ENCODE measurements at regions not wholly inside any gene's neighbourhood (a gene's known extent, or its start where the extent isn't known, plus 50 kb on each side); places are given as distances from the start of the nearest gene placed in this dataset.

DNA sequence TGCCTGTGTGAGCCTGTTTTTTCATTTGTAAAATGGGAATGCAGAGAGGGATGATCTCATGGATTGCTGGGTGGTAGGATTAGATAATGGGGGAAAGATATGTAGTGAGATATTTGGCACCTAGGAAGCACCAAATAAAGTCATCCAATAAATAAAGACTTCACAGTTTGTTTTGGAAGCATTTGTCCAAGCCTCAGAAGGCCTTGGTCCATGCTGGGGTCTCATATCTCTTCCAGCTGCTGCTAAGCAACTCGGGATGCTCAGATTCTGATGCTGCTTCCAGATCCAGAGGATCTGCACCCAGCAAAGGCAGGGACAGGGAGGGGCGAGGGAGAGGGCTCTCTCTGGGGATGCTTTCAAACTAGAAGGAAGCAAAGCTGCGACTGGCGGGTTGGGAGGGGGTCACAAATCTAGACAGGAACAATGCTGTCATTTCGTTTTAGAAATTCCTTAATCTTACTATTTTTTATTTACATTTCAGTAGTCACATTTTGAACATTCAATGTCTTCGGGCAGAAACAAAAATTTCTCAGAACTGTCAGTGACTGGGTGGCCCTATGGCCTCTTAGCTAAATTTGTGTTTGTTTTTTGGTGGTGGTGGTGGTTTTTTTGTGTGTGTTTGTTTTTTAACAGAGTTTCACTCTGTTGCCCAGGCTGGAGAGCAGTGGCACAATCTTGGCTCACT is 114.9 kb upstream of the CDH5 start:
- H3K4me3 ChIP-seq (ENCODE audit: low read depth, low read length): no peak overlapping the region
- FAIRE-seq (no peak), DNase-seq (ENCODE audit: low read depth) (no peak)
- no peaks in the 10 kb centered on the region for H3K36me3 ChIP-seq (ENCODE audit: control insufficient read depth, insufficient read depth, low read length)
- no peak for TF ChIP-seq CTCF (IDR thresholded peaks at IDR 0.05; ENCODE audit: insufficient read depth, low read length, severe bottlenecking)
- H3K27me3 ChIP-seq (ENCODE audit: control insufficient read depth, insufficient read depth, low read length): no peaks in the 10 kb centered on the region

DNA sequence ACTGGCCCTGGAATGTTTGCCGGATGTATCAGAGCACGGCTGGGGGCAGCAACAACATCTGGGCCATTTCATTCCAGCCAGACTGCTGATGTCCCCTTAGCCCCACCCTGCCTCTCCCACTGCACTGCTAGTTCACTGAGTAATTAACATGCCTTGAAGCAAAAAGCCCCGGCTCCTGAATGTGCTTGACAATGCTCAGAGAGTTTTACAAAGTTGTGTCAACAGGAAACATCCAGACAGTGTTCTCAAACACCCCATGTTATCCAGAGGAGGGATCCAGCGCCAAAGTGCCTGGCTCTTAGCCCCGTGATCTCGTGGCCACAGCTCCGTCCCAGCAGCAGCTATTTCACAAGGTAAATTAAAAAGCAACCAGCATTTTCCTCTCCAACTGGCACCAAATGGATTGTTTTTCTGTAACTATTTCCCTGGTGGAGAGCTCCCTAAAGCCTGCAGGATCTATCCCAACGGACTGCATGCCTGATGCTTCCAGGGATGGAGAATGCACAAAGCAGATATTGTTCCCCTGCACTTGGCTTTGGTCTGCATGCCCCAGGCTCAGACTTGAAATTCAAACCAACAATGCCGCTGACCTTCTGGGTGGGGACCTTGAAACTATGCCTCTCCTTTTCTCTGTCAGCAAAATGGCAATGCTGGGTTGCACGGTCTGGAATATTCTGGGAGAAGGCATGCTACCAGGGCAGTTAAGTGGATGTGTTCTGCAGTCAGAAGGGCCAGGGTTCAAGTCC is 115.6 kb upstream of the CDH5 start:
- TF ChIP-seq CTCF (IDR thresholded peaks at IDR 0.05; ENCODE audit: insufficient read depth, low read length, severe bottlenecking): no peak
- no peak overlapping the region for H3K4me3 ChIP-seq (ENCODE audit: low read depth, low read length)
- no peaks in the 10 kb centered on the region for H3K36me3 ChIP-seq (ENCODE audit: control insufficient read depth, insufficient read depth, low read length)
- no peaks in the 10 kb centered on the region for H3K27me3 ChIP-seq (ENCODE audit: control insufficient read depth, insufficient read depth, low read length)
- FAIRE-seq (peak; percentile 66), DNase-seq (ENCODE audit: low read depth) (no peak)

DNA sequence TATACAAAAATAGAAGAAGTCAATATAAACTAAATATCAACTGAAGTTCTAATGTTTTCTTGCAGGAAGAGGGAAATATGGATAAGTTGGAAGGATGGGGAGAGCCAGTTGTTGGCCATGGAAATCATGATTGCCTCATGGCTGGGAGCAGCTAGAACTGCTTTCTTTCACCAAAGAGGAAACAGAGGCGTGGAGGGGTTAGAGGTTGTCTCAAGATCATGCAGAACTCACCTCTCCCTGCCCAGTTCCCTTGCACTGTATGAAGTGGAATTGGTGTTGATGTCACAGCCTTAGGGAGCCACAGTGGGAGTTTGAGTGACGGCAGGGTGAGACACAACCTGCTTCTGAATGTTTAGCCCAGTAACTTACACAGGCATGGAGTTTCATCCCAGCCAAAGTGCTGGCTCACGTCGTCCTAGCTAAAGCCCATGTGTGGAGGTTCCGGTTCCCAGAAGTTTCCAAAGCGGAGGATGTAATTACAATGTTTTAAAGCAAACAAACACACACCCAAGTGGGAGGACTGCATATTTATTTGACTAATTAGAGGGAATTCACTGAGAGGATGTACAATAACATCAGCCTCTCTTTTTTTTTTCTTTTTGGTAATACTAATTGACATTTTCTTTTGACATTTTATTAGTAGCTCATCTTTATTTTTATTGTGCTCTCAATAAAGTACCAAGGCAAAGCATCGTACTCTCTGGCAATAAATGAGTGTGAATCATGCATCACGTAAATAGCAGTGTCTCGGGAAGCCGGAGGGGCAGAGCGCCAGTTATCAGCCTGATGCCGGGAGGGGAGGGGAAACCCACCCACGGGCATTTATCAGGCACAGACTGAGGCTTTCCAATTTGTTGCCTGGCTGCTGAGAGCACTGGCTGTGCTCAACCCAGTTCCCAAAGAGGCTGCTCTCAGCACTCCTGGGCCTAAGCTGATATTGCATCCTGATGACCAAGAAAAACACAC is 118.7 kb upstream of the CDH5 start:
- DNase-seq (ENCODE audit: low read depth): peak; percentile 20
- Histone ChIP-seq H3K36me3 (ENCODE audit: control insufficient read depth, insufficient read depth, low read length) (no peaks in the 10 kb centered on the region), H3K4me3 (ENCODE audit: low read depth, low read length) (no peak overlapping the region), H3K27me3 (ENCODE audit: control insufficient read depth, insufficient read depth, low read length) (no peaks in the 10 kb centered on the region)
- FAIRE-seq: no peak
- no peak for TF ChIP-seq CTCF (IDR thresholded peaks at IDR 0.05; ENCODE audit: insufficient read depth, low read length, severe bottlenecking)

GRCh38 chr16:66245868-66246267 is 120.6 kb upstream of the CDH5 start:
- H3K27me3 ChIP-seq (ENCODE audit: control insufficient read depth, insufficient read depth, low read length): no peaks in the 10 kb centered on the region
- no peaks in the 10 kb centered on the region for H3K36me3 ChIP-seq (ENCODE audit: control insufficient read depth, insufficient read depth, low read length)
- TF ChIP-seq CTCF (IDR thresholded peaks at IDR 0.05; ENCODE audit: insufficient read depth, low read length, severe bottlenecking): no peak
- no peak for FAIRE-seq
- no peak overlapping the region for H3K4me3 ChIP-seq (ENCODE audit: low read depth, low read length)
- DNase-seq (ENCODE audit: low read depth): no peak

DNA sequence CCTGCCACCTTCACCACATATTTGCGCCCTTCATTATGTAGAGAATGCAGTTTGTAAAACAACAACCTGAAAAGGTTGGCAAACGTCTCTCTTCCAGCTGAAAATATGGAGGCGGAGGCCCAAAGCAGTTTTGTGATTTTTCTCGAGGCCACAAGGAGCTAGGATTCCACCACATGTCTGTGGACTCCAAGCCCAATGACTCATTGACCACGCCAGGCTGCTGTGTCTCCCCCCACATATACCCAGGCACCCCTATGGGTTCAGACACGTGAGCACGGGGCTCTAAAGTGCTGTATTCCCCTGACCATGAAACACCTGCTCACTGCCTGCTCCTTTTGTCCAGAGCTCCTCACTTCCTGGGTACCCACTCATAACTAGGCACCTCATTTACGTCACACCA is 121.4 kb upstream of the CDH5 start:
- Histone ChIP-seq H3K27me3 (ENCODE audit: control insufficient read depth, insufficient read depth, low read length) (no peaks in the 10 kb centered on the region), H3K4me3 (ENCODE audit: low read depth, low read length) (no peak overlapping the region), H3K36me3 (ENCODE audit: control insufficient read depth, insufficient read depth, low read length) (no peaks in the 10 kb centered on the region)
- FAIRE-seq (peak; percentile 23), DNase-seq (ENCODE audit: low read depth) (no peak)
- no peak for TF ChIP-seq CTCF (IDR thresholded peaks at IDR 0.05; ENCODE audit: insufficient read depth, low read length, severe bottlenecking)

Data from bronchial epithelial cell (primary cell).